Activated CD4-positive, CD25-positive, alpha-beta regulatory T cell (primary cell): ENCODE measurements at regions not wholly inside any gene's neighbourhood (a gene's known extent, or its start where the extent isn't known, plus 50 kb on each side); places are given as distances from the start of the nearest gene placed in this dataset.

Source experiments
- DNase-seq, 4 experiments: peaks; one replicate each; lab custom pipeline; 2025; lab: John Stamatoyannopoulos, UW

DNA sequence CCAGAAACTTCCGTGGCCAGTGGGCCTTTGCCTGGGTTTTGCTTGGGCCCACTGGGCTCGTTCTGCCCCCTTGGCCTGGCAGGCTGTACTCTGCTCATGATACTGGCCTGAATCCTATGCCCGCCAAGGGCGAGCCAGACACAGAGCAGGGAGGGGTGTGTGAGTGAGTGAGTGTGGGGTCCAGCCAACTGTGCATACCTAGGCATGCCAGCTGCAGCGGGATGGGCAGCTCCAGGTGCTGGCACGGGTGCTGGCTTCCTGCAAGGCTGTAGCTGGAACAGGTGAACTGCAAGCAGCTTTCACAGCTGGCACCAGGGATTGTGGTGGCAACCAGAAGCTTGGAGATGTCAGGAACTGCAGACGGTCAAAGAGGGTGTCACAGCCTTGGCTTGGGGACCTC is 1276.4 kb downstream of the SLC16A7 start:
- DNase-seq: no peak

GRCh38 chr12:60872850-60873713 is 1277.3 kb downstream of the SLC16A7 start:
- DNase-seq: no peak

DNA sequence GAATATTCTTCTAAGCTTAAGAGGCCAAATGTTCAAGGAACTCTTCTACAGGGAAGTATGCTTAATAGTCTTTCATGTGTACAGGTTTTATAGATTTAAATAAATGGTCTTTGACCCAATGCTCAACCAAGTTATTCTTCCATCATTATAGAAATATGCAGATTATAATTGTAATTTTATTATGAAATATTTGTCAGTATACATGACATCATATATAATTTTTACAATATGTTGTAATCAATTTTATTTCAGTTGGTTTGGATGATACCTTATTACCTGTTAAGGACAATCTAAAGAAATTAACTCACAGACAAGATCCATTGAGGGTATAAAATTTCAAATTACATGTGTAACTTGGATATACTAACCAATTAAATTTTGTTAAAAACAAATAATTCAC is 1278.3 kb downstream of the SLC16A7 start:
- DNase-seq: no peak

- no peak for DNase-seq
Measured at GRCh38 chr12:60920841-60921495, 1325.1 kb downstream of the SLC16A7 start.

DNA sequence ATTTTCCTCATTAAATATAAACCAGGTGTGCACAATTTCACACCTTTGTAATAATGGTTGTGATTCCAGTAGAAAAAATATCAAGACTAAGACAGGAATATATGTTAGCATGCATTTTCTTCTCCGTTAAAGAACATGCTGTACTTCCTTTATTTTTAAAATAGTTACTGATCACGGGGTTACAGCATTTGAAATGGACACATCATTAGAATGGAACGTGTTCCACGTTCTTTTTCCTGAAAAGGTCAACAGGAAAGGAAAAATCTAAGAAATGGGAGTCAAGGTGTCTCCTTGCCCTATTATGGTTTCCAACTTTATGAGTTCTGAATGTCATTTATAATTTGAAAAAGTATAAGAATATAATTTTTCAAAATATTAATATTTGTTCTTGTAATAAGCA is 1325.7 kb downstream of the SLC16A7 start:
- no peak for DNase-seq

DNA sequence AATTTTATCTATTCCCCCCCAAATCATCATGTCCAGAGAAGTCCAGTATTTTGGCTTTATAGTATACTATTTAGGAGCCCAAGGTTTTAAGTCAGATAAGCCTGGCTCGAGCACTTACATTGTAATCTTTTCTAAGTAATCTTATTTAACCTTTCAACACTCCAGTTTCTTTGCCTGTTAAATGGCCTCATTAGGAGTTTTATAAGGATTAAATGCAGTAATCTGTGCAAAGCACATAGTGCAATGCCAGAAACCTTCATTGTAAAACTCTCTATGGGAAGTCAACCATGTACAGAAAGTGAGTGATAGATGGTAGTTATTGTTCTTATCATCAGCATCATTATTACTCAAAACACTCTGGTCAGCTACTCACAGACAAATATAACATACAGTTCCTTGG is 1330.4 kb downstream of the SLC16A7 start:
- no peak for DNase-seq

GRCh38 chr12:60930151-60930550 is 1330.1 kb upstream of the USP15 start:
- DNase-seq: no peak

- DNase-seq: no peak
Measured at GRCh38 chr12:60935981-60936761, 1324.0 kb upstream of the USP15 start.

DNA sequence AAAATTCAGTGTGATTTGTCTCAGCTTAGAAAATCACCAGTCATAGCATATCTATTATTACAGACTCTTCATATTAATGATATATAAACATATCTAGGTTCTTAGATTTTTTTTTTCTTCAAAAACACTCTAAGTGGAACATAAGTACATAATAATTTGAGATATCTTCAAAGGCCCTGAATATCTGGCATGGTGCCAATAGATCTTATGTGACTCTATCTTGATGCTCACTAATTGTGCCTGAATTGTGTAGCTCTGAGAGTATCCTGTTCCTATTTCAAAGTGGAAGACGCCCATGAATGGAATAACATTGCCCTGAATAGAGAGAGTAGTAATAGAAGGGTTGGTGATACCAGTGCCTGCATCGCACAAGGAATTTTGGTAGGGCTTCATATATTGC is 1312.7 kb upstream of the USP15 start:
- DNase-seq: no peak

DNA sequence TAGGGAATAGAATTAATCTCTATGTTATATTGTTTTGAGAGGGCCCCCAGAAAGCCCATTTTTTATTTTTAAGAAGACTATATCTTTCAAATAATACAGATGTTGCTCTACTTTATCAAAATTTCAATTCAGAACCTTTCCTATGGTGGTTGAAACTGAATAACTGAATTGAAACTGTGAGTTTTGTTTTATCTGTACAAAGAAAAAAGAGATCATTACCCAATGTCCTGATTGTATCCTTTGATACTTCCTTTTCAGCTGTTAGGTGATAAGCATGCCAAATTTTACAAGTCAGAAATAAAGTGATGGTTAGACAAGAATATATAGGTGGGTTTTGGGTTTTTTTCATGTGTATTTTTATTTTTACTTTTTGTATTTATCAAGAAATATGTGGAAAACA is 1293.1 kb upstream of the USP15 start:
- no peak for DNase-seq

DNA sequence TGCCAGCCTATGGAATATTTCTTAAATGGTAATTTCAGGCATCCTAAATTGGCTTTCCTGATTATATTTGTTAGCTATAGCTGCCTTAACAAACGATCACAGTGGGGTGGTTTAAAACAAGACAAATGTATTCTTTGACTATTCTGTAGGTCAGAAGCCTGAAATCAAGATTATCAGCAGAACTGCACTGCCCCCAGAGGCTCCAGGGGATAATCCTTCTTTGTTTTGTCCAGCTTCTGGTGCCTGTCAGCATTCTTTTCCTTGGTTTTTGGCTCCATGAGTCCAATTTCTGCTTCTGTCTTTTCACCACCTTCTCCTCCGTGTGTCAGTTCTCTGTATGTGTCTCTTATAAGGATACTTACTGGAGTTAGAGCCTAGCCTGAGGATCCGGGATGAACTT is 1282.2 kb upstream of the USP15 start:
- no peak for DNase-seq

GRCh38 chr12:60980558-60980957 is 1279.6 kb upstream of the USP15 start:
- no peak for DNase-seq

DNA sequence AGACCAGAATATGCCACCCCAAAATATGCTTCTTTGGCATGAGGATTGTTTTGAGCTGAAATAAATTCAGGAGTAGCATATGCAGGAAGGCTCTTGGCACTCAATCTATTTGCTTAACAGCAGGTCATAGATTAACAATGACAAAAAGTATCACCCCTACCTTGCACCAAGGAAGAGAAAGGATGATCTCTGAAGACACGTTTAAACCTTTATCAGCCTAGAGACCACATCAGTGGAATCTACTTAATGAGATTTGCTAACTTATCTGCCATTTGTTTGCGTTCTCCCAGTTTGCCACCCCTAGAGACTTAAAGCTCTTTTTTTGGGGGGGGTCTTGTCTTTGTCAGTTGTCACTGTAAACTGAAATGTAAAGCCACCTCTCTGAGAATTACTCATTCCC is 1278.7 kb upstream of the USP15 start:
- no peak for DNase-seq

DNA sequence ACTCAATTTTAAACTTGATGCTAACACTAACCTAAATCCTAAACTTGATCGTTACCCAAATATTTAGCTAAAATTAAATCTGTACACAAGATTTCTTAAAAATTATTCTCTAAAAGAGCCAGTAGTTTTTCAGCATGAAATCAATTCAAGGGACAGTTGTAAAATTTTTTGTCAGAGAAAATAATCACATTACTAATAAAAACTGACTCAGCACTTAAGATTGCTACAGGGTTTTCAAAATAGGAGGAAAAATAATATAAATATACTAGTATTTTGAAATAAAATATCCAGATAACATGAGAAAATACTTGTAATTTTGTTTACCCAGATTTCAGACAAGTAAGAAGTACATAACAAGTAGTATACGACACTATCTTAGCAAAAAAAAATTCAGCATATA is 1268.1 kb upstream of the USP15 start:
- no peak for DNase-seq

DNA sequence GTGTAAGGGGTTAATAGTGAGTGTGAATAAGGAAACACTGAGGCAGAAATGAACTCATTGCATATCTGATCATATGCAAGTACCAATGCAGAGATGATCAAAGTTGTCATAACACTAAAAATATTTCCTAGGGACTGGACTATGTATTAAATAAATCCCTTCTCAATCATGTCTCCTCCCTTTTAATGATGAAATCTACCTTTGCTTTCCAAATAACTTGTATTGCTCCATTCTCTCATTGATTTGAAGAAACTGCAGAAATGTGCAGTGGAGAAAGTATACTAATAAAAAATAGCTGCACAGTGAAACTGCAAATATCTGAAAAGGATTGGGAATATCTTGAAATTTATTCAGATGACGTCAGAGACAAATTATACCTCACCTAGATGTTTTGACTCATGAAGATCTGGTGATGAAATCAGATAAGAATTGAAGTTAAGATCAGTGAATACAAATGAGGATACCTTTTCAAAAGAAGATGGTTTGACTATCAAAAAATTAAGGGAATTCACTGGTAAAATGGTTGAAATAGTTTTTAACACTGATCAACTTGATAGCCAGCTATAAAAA is 1264.9 kb upstream of the USP15 start:
- no peak for DNase-seq

- no peak for DNase-seq
Measured at GRCh38 chr12:60997869-60998378, 1262.3 kb upstream of the USP15 start.

DNA sequence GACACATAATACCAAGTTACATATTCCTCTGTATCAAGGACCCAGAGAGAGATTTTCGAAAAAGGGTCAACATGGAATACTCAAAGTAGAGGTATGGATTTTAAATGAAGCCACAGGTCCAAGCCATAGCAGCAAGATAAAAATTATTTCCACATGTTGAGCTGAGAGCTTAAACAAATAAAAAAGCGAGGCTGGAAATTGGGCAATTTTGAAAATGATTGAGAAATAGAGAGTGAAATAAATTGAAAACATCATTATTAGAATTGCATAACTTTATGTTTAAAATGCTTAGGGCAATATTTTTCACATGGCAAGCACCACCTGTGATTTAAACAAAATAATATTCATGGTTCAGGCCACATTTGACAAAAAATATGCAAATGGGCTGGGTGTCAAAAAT is 1251.0 kb upstream of the USP15 start:
- DNase-seq: no peak

- no peak for DNase-seq
Measured at GRCh38 chr12:61011767-61012423, 1248.3 kb upstream of the USP15 start.

GRCh38 chr12:61018571-61018970 is 1241.6 kb upstream of the USP15 start:
- DNase-seq: no peak

DNA sequence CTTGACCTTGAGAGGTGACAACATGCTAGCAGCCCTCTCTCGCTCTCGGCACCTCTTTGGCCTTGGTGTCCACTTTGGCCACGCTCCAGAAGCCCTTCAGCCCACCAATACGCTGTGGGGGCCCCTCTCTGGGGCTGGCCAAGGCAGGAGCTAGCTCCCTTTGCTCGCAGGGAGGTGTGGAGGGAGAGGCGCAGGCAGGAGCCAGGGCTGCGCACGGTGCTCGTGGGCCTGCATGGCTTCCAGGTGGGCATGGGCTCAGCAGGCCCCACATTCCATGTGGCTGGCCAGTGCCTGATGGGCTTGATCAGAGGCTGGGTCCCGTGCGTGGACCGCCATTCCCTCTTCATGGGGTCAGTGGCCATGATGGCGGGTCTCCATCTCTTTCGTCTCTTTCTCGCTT is 1237.0 kb upstream of the USP15 start:
- DNase-seq: no peak

- DNase-seq: no peak
Measured at GRCh38 chr12:61029516-61029915, 1230.7 kb upstream of the USP15 start.

- DNase-seq: no peak
Measured at GRCh38 chr12:61037792-61038191, 1222.4 kb upstream of the USP15 start.
